ENCODE measurements at regions not wholly inside any gene's neighbourhood (a gene's known extent, or its start where the extent isn't known, plus 50 kb on each side); places are given as distances from the start of the nearest gene placed in this dataset.

GRCh38 chr2:34365932-34366331 lies 766.8 kb upstream of the FAM98A start:
- DNase-seq (ENCODE audit: low read depth in 2 of 3, low spot score in 1 of 3) = no peak

GRCh38 chr2:34365512-34365911 lies 766.4 kb upstream of the FAM98A start:
- no peak for DNase-seq (ENCODE audit: low read depth in 2 of 3, low spot score in 1 of 3)

- DNase-seq (ENCODE audit: low read depth in 2 of 3, low spot score in 1 of 3) = no peak
Observed at GRCh38 chr2:34353509-34354113, 754.5 kb upstream of the FAM98A start.

DNA sequence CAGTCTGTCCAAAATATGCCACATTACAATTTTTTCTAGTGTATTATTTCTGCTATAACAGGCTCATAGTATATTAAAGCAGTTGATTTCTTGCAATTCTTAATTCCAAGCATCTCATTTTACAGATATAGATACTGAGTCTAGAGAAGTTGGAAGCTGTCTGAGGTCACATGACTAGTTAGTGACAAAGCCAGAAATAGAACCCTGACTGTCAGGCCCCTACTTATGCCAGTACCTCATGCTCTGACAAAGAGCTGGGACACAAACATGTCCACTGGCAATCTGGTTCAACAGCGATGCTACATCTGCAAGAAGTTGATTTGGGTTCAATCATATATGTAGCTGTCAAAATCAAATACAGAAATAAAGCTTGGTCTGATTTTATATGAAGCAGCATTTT lies 750.4 kb upstream of the FAM98A start:
- DNase-seq (ENCODE audit: low read depth in 2 of 3, low spot score in 1 of 3) = no peak

DNA sequence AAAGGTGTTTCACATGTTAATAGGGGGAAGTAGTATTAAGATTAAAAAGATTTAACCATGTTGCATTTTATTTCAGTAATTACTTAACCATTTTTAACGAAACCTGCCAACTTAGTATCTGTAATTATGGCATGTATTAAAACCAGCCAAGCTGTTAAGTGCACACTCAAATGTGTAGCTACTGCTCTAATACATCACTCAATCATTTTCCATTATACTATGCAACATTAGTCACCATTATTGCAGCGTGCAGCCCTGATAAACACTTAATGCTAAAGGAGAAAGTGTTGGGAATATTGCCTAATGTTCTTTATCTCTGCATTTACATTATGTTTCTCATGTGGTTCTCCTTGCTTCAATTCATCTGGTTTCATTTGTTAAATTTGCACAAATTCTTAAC lies 745.9 kb upstream of the FAM98A start:
- no peak for DNase-seq (ENCODE audit: low read depth in 2 of 3, low spot score in 1 of 3)

- DNase-seq (ENCODE audit: low read depth in 2 of 3, low spot score in 1 of 3) = no peak
Observed at GRCh38 chr2:34340307-34340706, 741.2 kb upstream of the FAM98A start.

DNA sequence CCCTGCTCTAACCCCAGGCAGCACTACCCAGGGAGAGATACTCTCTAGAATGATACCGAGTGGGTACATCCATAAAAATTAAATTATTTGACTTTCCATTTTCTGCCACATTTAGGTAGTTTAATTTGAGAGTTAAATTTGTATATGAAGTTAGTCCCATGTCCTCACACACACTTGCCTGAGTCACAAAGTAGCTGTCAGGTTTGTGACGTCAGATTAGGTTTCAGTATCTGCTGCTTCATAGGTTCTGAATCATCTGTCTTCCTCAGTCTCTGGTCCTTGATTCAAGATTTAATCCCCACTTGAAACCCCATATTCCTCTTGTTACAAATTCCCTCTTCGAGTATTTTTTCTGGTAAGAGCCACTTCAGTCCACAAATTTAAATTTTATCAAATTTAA lies 738.6 kb upstream of the FAM98A start:
- no peak for DNase-seq (ENCODE audit: low read depth in 2 of 3, low spot score in 1 of 3)

GRCh38 chr2:34332813-34333212 lies 733.7 kb upstream of the FAM98A start:
- DNase-seq (ENCODE audit: low read depth in 2 of 3, low spot score in 1 of 3) = no peak

DNA sequence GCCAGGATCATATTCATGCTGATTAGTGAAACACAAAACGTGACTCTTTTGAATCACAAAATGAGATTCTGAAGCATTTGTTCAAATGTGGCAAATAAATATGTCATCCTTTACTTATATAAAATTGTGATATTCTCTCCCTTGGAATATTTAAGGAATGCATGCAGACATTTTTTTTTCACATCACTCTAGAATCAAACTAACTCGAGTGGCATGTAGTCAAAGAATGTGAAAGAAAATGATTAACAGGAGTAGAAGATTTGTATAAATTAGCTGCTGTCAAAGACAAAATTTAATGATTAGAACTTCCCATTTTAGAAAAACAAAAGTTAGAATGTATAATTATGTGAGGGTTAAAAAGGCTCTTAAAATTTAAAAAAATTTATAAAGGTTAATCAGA lies 721.0 kb upstream of the FAM98A start:
- DNase-seq (ENCODE audit: low read depth in 2 of 3, low spot score in 1 of 3) = no peak

DNA sequence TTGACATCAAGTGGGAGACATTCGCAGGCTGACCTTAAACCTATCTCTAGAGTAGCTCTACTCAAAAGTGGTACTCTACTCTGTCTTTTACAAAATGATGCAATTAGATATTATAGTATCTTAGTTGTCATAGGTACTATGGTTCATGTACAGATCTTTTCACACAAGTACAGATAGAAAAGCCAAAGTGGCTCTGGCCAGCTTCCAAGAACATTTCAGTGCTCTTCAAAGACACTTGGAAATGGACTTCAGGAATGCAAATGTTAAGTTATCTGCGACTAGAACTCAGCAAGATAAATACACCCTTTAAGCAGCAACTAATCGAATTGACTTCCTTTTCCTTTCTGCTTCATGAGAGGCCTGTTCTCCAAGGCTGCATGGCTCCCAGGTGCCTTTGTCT lies 718.7 kb upstream of the FAM98A start:
- no peak for DNase-seq (ENCODE audit: low read depth in 2 of 3, low spot score in 1 of 3)

GRCh38 chr2:34316788-34317187 lies 717.7 kb upstream of the FAM98A start:
- DNase-seq (ENCODE audit: low read depth in 2 of 3, low spot score in 1 of 3) = no peak

- DNase-seq (ENCODE audit: low read depth in 2 of 3, low spot score in 1 of 3) = no peak
Observed at GRCh38 chr2:34311816-34312215, 712.7 kb upstream of the FAM98A start.

DNA sequence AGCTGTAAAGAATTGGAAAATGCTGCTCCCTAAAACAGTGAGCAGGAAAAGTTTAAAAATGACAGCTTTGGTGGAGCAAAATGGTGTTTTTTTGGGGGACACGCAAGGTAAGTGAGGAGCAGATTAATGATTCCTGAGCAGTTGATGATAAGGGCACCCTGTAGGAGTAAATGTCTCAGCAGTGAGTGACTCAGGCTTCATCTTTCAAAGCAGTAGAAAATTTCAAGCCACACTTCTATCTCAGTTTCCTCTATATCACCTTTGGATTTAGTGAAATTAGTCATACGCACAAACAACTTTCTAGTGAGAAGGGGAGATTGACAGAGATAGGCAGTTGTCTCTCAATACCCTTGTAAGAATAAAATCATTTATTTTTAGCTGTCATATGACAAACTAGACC lies 709.0 kb upstream of the FAM98A start:
- no peak for DNase-seq (ENCODE audit: low read depth in 2 of 3, low spot score in 1 of 3)

- DNase-seq (ENCODE audit: low read depth in 2 of 3, low spot score in 1 of 3) = no peak
Observed at GRCh38 chr2:34307636-34308035, 708.5 kb upstream of the FAM98A start.

- DNase-seq (ENCODE audit: low read depth in 2 of 3, low spot score in 1 of 3) = no peak
Observed at GRCh38 chr2:34306745-34307144, 707.6 kb upstream of the FAM98A start.

DNA sequence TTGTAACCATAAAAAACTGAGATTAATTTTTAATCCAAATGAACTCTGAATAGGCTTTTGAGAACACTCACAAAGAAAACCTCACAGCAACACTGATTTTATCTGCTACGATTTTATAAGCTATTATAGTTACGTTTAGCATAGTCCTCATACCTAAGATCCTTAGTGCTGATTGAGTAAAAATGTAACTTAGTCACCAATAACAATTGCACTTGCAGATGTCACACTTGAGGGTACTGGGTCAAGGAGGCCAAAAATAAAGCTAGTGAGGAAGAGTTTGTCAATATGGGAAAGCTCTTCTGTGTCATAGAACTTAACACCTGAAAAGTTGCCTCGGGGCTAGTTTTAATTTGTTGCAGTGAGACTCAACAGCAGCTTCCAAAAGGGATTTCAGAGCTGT lies 706.5 kb upstream of the FAM98A start:
- DNase-seq (ENCODE audit: low read depth in 2 of 3, low spot score in 1 of 3) = no peak

DNA sequence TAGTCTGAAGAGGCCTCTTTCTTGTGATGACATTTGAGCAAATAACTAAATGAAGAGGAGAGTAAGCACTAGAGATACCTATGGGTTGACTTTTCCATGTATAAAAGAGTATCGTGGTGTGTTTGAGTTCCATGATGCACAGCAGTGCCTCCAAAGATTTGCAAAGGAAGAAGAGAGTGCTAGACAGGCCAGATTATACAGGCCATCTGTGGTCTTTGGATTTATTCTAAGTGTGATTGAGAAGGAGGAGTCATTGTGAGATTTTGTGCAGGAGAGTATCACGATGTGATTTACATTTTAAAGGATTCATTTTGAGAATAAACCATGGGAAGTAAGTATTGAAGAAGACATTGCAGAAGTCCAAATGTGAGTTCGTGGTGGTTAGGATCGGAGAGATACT lies 695.9 kb upstream of the FAM98A start:
- no peak for DNase-seq (ENCODE audit: low read depth in 2 of 3, low spot score in 1 of 3)

DNA sequence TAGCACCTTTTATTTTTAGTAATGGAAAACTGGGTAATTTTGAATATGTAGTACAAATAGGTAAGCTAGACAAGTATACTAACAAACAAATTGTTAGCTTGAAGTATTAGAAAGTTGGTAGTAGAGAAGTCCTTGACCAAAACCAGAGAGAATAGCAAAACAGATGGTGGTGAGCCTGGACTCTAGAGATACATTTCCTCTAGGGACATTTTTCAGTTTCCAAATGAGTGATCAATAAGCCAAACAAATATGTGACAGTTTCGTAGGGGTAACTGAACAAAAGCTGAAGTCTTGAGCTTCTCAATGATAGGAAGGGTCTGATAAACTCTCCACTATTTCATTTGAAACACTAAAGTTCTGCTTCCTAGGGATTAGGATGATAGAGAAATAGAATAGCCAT lies 692.0 kb upstream of the FAM98A start:
- no peak for DNase-seq (ENCODE audit: low read depth in 2 of 3, low spot score in 1 of 3)

GRCh38 chr2:34288016-34288415 lies 688.9 kb upstream of the FAM98A start:
- DNase-seq (ENCODE audit: low read depth in 2 of 3, low spot score in 1 of 3) = no peak

- no peak for DNase-seq (ENCODE audit: low read depth in 2 of 3, low spot score in 1 of 3)
Observed at GRCh38 chr2:34280606-34281005, 681.5 kb upstream of the FAM98A start.

DNA sequence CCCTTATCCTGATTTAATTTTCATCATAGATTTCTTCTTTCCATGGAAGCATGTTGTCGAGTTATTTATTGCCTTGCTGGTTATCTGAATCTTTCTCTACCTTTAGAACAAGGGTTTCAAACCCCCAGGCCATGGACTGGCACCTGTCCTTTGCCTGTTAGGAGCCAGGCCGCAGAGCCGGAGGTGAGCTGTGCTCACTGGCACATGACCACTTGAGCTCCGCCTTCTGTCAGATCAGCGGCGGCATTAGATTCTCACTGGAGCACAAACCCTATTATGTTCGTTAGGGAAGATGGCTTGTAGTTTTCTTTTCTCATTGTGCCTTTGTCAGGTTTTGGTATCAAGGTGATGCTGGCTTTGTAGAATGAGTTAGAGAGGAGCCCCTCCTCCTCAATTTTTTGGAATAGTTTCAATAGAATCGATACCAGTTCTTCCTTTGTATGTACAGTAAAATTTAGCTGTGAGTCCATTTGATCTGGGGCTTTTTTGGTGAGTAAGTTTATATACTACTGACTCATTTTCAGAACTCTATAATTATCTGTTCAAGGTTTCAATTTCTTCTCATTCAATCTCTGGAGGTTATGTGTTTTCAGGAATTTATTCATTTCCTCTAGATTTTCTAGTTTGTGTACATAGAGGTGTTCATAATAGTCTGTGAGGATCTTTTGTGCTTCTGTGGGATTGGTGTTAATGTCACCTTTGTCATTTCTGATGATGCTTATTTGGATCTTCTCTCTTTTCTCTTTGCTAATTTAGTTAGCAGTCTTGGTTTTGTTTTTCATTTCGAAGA lies 668.0 kb upstream of the FAM98A start:
- no peak for DNase-seq (ENCODE audit: low read depth in 2 of 3, low spot score in 1 of 3)

- no peak for DNase-seq (ENCODE audit: low read depth in 2 of 3, low spot score in 1 of 3)
Observed at GRCh38 chr2:34261701-34262100, 662.6 kb upstream of the FAM98A start.

GRCh38 chr2:34254272-34254878 lies 655.3 kb upstream of the FAM98A start:
- DNase-seq (ENCODE audit: low read depth in 2 of 3, low spot score in 1 of 3) = no peak

Measured in stimulated activated CD4-positive, alpha-beta T cell treated with anti-CD3 and anti-CD28 coated beads, Interleukin-12 subunit alpha, Interleukin-12 subunit beta, amount 100 ng/mL, for 48 hours (primary cell).